ENCODE measurements at regions not wholly inside any gene's neighbourhood (a gene's known extent, or its start where the extent isn't known, plus 50 kb on each side); places are given as distances from the start of the nearest gene placed in this dataset.

DNA sequence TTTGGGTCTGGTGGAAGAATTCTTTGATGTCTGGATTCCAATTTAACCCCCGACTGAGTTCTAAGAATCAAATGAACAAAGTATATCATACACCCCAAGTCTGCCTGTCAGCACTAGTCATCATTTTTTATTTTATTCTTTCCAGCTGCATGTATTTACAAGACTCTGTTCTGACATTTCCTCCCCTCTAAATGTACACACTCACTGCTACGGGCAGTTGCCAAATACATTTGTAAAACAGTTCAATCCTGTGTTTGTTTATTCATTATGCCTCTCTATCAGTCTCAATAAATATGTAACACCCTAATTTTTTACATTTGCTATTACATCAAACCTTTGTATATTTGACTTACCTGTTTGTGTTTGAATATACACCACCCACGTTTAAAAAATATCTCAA, 422.3 kb upstream of the PSMD7 start:
- TF ChIP-seq, protein P1, sequence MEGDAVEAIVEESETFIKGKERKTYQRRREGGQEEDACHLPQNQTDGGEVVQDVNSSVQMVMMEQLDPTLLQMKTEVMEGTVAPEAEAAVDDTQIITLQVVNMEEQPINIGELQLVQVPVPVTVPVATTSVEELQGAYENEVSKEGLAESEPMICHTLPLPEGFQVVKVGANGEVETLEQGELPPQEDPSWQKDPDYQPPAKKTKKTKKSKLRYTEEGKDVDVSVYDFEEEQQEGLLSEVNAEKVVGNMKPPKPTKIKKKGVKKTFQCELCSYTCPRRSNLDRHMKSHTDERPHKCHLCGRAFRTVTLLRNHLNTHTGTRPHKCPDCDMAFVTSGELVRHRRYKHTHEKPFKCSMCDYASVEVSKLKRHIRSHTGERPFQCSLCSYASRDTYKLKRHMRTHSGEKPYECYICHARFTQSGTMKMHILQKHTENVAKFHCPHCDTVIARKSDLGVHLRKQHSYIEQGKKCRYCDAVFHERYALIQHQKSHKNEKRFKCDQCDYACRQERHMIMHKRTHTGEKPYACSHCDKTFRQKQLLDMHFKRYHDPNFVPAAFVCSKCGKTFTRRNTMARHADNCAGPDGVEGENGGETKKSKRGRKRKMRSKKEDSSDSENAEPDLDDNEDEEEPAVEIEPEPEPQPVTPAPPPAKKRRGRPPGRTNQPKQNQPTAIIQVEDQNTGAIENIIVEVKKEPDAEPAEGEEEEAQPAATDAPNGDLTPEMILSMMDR (IDR thresholded peaks at IDR 0.05; ENCODE audit: insufficient read depth, missing control alignments), result no peak
- FAIRE-seq (no peak), DNase-seq (ENCODE audit: insufficient read length, low spot score) (no peak)

DNA sequence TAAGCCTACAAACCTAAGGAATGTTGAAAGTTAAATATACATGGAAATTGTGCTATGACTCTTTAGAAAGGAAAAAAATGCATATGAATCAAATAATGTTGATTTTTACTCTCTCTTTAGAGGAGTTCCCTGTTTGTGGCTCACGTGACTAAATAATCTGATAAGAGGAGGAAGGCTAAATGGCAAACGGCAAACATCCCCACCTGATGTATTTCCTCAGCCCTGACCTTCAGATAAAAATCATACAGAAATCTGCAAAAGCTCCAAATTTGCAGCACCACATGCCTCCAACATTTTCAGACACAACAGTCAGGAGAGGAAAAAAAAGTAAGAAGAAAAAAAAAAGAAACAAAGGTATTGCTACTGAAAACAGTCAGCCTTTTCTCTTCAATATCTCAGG, 423.0 kb upstream of the PSMD7 start:
- DNase-seq (ENCODE audit: insufficient read length, low spot score), result no peak
- no peak for FAIRE-seq
- TF ChIP-seq, protein P1 (IDR thresholded peaks at IDR 0.05; ENCODE audit: insufficient read depth, missing control alignments), result no peak

DNA sequence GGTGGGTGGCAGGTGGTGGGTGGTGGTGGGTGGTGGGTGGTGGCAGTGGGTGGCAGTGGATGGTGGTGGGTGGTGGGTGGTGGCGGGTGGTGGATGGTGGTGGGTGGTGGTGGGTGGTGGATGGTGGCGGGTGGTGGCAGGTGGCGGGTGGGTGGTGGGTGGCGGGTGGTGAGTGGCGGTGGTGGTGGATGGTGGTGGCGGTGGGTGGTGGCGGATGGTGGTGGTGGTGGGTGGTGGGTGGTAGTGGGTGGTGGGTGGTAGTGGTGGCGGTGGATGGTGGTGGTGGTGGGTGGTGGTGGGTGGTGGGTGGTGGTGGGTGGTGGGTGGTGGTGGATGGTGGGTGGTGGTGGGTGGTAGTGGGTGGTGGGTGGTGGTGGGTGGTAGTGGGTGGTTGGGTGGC, 423.8 kb upstream of the PSMD7 start:
- FAIRE-seq (no peak), DNase-seq (ENCODE audit: insufficient read length, low spot score) (no peak)
- TF ChIP-seq, protein P1 (IDR thresholded peaks at IDR 0.05; ENCODE audit: insufficient read depth, missing control alignments), result no peak

DNA sequence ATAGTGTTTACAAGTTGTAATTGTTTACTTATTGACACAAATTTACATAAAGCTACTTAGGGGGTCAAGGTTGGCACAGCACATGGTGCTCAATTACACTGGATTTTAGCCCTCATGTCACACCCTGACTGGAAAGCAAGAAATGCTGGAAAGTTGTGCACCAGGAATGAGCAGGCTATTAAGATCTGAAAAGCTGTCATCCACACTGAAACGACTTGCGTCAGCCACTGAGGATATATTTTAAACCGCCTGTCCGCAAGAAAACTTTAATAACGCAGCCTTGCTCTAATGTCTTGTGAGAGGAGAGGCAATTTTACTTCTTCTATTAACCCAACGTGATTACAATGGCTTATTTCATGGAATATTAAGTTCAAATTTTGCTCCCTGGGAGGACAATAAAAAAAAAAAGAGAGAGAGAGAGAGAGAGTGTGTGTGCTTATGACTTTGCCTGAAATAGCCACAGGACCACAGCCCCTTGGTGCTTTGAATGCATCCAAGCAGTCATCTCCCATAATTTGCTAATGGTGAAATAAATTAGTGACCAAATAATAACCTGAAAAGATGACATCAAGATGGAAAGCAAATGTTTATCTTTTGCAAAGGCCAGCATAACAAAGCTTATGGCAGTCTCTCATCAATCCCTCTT, 425.4 kb upstream of the PSMD7 start:
- TF ChIP-seq, protein P1 (IDR thresholded peaks at IDR 0.05; ENCODE audit: insufficient read depth, missing control alignments), result no peak
- DNase-seq (ENCODE audit: insufficient read length, low spot score), result no peak
- no peak for FAIRE-seq

DNA sequence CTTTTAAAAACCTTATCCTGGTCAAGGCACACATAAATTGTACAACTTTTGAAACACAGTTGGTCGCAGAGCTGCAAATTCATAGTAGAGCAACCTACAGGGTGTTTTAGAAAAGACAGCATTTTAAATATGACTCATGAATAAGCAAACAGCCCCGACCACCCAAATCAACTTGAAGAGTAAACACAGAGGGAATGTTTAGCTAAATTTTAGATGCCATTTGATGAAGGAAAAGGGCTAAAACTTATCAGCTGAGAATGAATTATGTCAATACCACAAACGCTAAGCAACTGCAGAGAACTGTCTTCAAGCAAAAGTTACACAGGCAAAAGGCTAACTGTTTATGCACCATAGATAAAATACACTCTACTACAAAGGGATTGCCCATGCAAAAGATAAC, 427.5 kb upstream of the PSMD7 start:
- no peak for FAIRE-seq
- no peak for DNase-seq (ENCODE audit: insufficient read length, low spot score)
- TF ChIP-seq, protein P1 (IDR thresholded peaks at IDR 0.05; ENCODE audit: insufficient read depth, missing control alignments), result no peak

DNA sequence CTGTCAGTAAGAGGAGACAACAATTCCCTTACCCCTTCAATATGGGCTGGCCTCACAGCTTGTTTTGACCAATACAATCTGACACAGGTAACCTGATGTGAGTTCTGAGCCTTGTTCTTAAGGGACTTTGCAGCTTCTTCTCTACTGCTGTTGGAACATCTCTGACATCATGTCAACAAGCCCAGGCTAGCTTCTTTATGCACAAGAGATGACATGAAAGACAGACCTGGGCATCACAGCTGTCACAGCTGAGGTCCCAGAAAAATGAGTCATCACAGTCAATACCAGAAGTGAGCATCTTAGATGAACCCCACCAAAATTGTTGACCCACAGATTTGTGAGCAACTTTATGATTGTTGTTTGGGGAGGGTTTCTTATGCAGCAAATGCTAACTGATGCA, 431.7 kb upstream of the PSMD7 start:
- DNase-seq (ENCODE audit: insufficient read length, low spot score), result no peak
- TF ChIP-seq, protein P1 (IDR thresholded peaks at IDR 0.05; ENCODE audit: insufficient read depth, missing control alignments), result no peak
- no peak for FAIRE-seq

DNA sequence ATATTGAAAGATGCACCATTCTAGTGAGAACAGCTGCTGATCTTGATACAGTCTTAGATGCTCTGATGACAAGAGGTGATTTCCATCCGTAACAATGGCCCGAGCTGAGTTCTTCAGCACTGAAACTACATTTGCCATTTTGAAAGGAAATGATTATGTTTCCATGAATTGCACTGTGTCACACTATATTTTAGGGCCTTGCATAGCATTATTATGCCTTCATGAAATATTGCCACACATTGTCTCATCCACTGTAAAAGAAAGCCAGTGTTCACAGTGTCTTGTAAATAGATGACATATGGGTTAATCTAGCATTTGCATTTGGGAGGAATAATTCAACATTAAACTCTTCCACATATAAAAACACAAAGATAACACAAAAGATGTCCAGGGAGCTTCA, 438.3 kb upstream of the PSMD7 start:
- FAIRE-seq, result no peak
- TF ChIP-seq, protein P1 (IDR thresholded peaks at IDR 0.05; ENCODE audit: insufficient read depth, missing control alignments), result no peak
- DNase-seq (ENCODE audit: insufficient read length, low spot score), result no peak
